ENCODE measurements at regions not wholly inside any gene's neighbourhood (a gene's known extent, or its start where the extent isn't known, plus 50 kb on each side); places are given as distances from the start of the nearest gene placed in this dataset.

GRCh38 chr12:107258780-107259179 is 165.4 kb upstream of the CRY1 start:
- intact Hi-C loops (cut with DNase I, micrococcal nuclease) = no loop called here
- ATAC-seq (no peak), DNase-seq (no peak)

GRCh38 chr12:107263980-107264379 is 170.6 kb upstream of the CRY1 start:
- intact Hi-C loops (cut with DNase I, micrococcal nuclease) = no loop called here
- no peak for ATAC-seq

GRCh38 chr12:107264667-107265066 is 171.3 kb upstream of the CRY1 start:
- DNase-seq (no peak), ATAC-seq (no peak)
- intact Hi-C loops (cut with DNase I, micrococcal nuclease) = no loop called here

More at GRCh38 chr12:107263980-107264379, 170.6 kb upstream of the CRY1 start:
- no peak for DNase-seq

- intact Hi-C loops (cut with DNase I, micrococcal nuclease) = no loop called here
- no peak for DNase-seq
These were observed 174.3 kb upstream of the CRY1 start for GRCh38 chr12:107267604-107268003.

GRCh38 chr12:107271523-107271922 is 178.2 kb upstream of the CRY1 start:
- no peak for DNase-seq

More at GRCh38 chr12:107267604-107268003, 174.3 kb upstream of the CRY1 start:
- no peak for ATAC-seq

GRCh38 chr12:107275530-107275929 is 182.2 kb upstream of the CRY1 start:
- intact Hi-C loops (cut with DNase I, micrococcal nuclease) = no loop called here
- ATAC-seq (no peak), DNase-seq (no peak)

More at GRCh38 chr12:107271523-107271922, 178.2 kb upstream of the CRY1 start:
- no peak for ATAC-seq
- intact Hi-C loops (cut with DNase I, micrococcal nuclease) = loop anchor here in 1 of 2 donors (5.0 kb wide), 1 partner anchor 594 kb away; no protein-coding TSS in a partner anchor

- ATAC-seq = no peak
- intact Hi-C loops (cut with DNase I, micrococcal nuclease) = no loop called here
- no peak for DNase-seq
These were observed 184.5 kb upstream of the CRY1 start for GRCh38 chr12:107277855-107278254.

- no peak for DNase-seq
- intact Hi-C loops (cut with DNase I, micrococcal nuclease) = no loop called here
- no peak for ATAC-seq
These were observed 189.3 kb upstream of the CRY1 start for GRCh38 chr12:107282628-107283027.

- ATAC-seq = no peak
- no peak for DNase-seq
- intact Hi-C loops (cut with DNase I, micrococcal nuclease) = no loop called here
These were observed 190.3 kb upstream of the CRY1 start for GRCh38 chr12:107283652-107284051.

GRCh38 chr12:107284692-107285091 is 191.3 kb upstream of the CRY1 start:
- no peak for ATAC-seq
- DNase-seq = no peak
- intact Hi-C loops (cut with DNase I, micrococcal nuclease) = no loop called here

GRCh38 chr12:107287436-107288413 is 194.4 kb upstream of the CRY1 start:
- intact Hi-C loops (cut with DNase I, micrococcal nuclease) = no loop called here
- ATAC-seq (no peak), DNase-seq (no peak)

GRCh38 chr12:107288414-107289127 is 195.2 kb upstream of the CRY1 start:
- intact Hi-C loops (cut with DNase I, micrococcal nuclease) = no loop called here
- ATAC-seq (no peak), DNase-seq (no peak)

GRCh38 chr12:107291018-107291417 is 197.7 kb upstream of the CRY1 start:
- intact Hi-C loops (cut with DNase I, micrococcal nuclease) = no loop called here
- no peak for ATAC-seq
- DNase-seq = no peak

- DNase-seq = no peak
- no peak for ATAC-seq
- intact Hi-C loops (cut with DNase I, micrococcal nuclease) = no loop called here
These were observed 203.3 kb upstream of the CRY1 start for GRCh38 chr12:107296681-107297089.

- ATAC-seq (no peak), DNase-seq (no peak)
- intact Hi-C loops (cut with DNase I, micrococcal nuclease) = no loop called here
These were observed 209.4 kb upstream of the CRY1 start for GRCh38 chr12:107302649-107303341.

GRCh38 chr12:107304588-107305532 is 211.5 kb upstream of the CRY1 start:
- intact Hi-C loops (cut with DNase I, micrococcal nuclease) = no loop called here
- ATAC-seq (no peak), DNase-seq (no peak)

GRCh38 chr12:107306141-107306659 is 212.9 kb upstream of the CRY1 start:
- intact Hi-C loops (cut with DNase I, micrococcal nuclease) = no loop called here
- no peak for DNase-seq
- ATAC-seq = no peak

- ATAC-seq (no peak), DNase-seq (no peak)
- intact Hi-C loops (cut with DNase I, micrococcal nuclease) = no loop called here
These were observed 215.0 kb upstream of the CRY1 start for GRCh38 chr12:107308310-107308709.
